ENCODE measurements at regions not wholly inside any gene's neighbourhood (a gene's known extent, or its start where the extent isn't known, plus 50 kb on each side); places are given as distances from the start of the nearest gene placed in this dataset.

DNA sequence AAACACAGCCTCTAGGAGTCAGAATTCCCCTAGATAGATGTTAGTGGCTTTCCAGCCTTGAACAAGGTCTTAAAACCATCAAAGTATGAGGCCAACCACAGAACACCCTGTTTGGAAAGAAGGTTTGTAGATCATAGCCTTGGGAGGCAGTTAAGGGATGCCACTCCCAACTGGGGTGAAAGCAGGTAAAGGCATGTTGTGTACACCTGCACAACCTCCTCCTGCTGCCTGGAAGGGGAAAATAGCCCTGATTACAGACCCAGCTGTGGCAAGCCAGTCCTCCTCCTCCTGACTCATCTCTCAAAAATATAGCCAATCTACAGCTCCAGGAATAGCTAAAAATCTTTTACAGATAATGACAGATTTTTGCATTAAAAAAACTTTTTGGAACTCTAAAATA is 108.1 kb downstream of the RBM43 start:
- no peak for DNase-seq

DNA sequence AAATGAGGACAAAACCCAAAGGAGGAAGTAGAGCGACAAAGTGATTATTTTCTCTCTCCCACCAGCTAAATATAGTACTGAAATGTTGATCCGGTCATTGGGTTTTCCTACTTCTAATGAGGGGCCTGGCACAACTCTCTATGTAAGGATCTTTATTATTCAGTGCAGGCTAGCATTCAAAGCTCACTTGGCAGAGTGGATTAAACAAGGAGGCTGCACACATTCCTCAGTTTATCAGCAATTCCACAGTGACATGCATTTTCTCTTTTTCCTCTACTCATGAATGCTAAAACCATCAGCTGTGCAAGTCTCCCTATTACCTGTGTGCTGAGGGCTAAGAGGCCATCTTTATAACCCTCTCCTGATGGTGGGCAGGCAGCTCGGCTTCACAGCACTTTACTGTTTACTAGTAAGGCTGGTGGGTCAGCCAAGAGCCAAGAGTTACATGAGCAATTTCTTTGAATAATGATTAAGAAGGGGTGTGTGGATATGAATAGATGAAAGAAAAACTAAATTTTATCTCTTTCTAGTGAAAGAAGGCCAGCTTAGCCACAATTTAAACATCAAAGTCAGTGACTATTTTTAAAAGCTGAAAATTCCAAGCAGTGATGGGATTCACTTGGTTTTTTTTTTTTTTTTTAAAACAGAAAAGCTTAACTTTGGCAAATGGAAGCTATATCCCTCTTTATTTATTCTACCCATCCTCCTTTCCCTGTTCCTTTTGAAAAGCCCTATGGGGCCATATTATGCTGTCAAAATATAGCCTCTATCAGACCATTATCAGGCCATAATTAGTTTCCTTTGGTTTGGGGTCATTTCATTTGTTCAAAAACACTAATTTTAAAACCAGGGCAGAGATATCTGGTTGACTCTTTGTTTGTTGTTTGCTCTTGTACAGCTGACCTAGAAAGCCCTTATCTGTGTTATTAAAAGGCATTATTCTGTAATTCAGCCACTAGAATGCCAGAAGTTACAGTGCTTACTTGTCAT is 111.0 kb downstream of the RBM43 start:
- no peak for DNase-seq

DNA sequence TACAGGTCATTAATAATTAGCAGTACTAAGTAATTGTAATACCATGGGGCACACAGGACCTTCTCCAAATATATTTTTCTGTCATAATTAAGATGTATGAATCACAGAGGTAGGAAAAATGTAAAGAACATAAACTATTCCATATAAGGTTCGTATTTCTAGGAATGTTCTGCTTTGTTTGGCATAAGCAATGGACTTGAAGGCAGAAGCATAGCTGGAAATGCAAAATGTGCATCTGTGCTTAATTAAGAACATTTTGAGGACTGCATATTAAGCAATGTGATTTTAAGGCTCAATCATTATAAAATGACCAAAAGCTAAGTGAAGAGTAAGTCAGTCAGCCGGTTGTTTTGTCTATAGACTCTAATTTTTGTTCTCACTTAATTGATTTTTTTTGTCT is 123.2 kb downstream of the RBM43 start:
- no peak for DNase-seq

DNA sequence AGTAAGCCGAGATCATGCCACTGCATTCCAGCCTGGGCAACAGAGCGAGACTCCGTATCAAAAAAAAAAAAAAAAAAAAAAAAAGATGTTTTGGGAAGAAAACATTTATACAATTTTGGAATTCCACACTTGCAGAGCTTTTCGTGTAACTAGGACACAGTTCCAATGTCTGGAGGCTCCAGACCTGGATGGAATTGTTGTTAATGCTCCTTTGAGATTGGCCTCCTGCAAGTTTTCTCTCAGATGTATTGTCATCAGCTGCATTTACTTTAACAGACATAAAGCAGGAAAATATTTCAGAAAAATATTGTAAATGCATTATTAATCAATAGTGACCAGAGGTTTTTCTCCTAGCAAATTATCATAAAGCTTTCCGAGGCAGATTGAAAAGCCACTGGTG is 124.1 kb downstream of the RBM43 start:
- no peak for DNase-seq

DNA sequence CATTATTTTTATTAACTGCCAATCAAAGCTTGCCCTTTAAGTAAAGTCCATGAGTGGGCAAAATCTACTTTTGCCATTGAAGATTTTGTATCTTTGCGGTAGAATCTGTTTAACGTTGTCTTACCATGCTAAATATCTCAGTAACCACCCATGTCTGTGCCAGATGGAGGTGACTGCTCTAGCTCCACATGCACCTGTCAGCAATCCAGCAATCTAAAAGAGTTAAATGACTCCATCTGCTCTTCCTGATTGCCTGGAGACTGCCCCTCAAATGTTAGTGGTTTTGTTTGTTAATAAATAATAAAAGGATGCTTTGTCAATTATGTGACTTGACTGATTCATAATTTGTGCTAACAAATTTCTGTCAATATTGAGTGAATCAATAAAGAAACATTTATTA is 141.7 kb downstream of the RBM43 start:
- DNase-seq, result peak; percentile 78

DNA sequence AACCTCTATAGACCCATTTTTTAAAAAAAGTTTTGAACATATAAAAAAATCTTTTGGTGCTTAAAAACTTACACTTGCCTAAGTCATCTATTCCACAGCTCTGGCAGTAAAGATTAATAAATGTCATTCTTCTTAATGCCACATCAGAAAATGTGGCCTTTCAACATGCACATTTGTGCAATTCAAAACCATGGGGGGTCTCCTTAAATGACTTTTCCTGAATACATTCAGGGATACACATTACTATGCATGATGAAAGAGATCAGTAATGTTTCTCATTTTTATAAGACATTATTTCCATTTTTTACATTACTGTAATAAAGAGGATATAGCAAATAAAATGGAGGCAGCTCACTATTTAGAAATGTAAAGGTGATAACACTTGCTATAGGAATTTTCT is 142.3 kb downstream of the RBM43 start:
- DNase-seq, result no peak

DNA sequence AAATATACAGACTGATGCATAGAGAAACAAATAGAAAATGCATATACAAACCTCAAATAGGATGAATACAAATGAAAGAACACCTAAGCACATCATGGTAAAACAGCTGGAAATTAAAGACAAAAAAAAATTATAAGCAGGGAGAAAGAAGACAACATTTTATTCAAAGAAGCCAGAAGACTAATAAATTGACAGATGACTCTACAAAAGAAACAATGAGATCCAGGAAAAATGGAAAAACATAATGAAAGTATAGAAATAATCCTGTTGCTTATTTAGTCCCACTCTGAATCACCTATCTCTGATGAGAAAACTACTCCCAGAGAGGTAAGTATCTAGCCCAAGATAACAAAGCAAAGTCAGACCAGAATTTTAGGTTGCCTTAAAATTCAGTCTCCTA is 143.4 kb downstream of the RBM43 start:
- DNase-seq, result no peak

DNA sequence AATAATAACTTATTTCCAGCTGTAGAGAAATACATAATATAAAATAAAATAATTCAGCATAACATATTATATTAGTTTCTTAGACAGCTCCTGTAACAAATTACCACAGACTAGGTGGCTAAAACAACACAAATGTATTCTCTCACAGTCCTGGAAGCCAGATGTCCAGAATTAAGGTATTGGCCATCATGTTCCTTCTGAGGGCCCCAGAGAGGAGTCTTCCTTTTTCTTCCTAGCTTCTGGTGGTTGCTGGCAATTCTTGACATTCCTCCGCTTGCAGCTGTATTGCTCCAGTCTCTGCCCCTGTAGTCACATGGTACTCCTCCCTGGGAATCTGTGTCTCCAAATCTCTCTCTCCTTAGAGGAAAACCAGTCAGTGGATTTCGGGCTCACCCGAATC is 146.8 kb downstream of the RBM43 start:
- DNase-seq, result no peak

DNA sequence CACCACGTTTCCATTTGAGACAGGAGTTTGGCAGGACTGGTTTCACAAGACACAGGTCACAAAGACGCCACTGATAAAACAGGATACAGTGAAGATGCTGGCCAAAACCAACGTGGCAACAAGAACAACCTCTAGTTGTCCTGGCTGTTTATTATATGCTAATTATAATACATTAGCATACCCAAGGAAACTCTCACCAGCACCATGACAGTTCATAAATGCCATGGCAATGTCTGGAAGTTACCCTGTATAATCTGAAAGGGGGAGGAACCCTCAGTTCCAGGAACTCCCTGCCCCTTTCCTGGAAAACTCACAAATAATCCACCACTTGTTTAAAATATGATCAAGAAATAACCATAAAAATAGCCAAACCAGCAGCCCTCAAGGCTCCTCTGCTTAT is 148.3 kb downstream of the RBM43 start:
- no peak for DNase-seq

DNA sequence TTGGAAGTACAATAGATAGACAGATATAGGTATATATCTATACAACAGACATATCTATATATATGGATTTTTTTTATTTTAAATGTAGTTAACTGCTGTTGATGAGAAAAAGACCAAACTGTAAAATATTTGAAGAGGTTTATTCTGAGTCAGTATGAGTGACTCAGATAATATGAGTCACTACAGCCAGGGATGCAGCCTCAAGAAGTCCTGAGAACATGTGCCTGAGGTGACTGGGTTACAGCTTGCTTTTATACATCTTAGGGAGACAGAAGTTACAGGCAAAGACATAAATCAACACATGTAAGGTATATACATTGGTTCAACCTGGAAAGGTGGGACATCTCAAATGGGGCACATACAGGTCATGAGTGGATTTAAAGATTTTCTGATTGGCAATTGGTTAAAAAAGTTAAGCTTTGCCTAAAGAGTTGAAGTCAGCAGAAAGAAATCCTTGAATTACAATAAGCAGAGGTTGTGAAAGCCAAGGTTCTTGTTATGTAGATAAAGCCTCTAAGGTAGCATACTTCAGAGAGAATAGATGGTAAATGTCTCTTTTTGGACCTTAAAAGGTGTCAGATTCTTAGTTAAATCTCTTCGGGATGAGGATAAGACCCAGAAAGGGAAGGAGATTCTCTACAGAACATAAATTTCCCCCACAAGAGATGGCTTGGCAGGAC is 149.9 kb downstream of the RBM43 start:
- DNase-seq, result no peak

DNA sequence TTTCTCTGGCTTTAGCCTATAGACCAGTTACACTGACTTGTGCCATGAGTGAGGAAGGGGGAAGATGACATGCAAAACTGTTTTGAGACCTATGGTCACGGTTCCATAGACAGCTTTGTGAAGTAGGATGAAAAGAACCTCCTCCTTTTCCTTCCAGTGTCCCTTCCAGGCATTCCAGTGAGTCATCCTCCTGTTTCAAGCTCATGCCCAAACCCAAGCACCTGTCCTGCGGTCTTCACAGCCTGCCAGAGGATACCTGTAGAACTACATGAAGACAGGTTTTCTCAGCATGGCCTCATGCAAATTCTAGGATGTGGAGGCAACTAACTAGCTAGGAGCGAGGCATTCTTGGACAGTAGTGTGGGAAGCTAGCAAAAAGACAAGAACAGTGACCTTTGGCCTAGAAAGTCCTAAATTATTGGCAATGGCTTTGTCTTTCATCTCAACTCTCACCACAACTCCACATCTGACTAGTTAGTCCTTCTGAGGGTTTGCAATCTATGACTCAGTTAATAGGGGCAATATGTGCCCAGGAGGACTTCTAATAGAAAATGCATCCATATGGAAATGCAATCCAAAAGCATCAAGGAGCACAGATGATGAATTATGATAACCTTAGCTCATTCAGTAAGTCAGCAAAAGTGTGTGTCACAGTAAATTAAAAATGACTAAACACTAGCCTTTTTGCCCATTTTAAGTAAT is 154.7 kb downstream of the RBM43 start:
- no peak for DNase-seq

DNA sequence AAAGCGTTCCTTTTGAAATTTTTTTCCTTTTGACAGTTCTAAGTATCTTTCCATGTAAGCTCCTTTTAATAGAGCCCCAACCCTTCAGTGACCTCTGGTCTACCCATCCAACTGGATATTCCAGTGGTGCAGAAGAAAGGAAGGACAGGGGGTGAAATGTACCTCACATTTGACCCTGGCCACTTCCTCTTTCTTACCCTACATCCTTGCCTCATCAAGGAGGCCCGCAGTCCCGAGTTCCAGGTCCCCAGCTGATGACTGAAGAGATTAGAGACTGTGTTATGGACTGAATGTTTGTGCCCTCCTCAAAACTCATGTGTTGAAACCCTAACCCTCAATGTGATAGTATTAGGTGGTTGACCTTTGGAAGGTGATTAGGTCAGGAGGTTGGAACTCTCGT is 158.1 kb downstream of the RBM43 start:
- no peak for DNase-seq

DNA sequence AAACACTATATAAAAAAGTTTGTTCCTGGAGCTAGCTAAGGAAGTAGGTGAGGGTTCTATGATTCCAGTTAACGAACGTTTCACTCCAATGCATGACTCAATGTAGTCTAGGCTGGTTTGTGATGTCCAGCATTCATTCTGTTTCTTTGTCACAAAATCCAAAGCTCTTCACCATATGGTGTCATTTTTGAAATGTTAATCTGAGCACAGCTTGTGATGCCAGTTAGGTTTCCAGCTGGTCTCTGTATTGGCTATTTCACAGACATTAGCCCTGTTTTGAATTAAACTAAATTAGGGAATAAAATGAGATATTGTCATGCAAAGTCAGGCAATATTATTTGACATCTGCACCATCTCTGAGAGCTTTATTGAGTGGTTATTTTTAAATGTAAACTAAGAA is 159.4 kb downstream of the RBM43 start:
- DNase-seq, result peak; percentile 31

DNA sequence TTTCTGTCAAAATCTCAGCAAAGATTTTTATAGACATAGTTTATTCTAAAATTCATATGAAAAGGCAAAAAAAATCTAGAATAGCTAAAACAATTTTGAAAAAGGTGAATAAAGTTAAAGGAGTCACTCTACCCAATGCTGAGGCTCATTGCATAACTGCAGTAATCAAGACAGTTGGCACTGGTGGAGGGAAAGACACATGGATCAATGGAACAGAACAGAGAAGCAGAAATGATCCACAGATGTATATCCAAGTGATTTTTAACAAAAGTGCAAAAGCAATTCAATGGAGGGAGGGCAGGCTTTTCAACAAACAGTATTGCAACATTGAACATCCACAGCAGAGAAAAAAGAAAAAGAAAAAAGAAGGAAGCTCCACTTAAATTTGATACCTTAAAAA is 162.8 kb downstream of the RBM43 start:
- no peak for DNase-seq

DNA sequence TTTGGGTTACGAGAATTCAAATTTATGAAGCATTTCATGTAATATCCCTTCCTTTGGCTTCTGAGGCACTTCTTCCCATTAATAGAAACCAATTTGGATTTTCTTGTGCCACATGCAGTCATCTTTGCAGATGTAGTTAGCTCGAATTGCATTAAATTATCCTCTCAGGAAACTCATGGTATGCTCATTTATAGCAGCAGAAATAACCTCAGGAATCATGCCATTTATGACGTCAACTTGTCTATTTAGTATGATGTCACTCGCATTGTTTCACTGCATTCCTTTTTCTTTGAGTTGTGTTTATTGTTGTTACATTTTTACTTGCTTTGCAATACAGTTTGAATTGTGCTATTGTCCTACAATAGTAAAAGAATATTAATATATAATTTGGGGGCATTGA is 163.8 kb downstream of the RBM43 start:
- DNase-seq, result no peak

DNA sequence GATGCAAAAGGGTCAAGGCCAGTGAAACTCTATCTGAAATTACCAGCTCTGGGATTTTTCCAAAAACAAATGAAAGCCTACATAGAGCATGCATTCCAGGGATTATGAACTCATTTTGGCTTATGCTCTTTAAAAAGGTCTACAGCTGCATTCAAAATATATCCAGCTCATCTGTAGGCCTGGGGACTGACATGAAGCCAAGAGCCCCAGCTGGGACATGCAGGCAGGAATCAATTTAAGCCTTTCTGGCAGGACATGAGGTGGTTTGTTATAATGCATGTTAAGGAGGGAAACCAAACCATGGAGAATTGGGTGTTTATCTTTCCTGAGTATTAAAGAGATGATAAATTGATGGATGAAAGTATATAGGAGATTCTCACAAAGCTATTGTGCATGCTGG is 164.5 kb downstream of the RBM43 start:
- DNase-seq, result peak; percentile 73

DNA sequence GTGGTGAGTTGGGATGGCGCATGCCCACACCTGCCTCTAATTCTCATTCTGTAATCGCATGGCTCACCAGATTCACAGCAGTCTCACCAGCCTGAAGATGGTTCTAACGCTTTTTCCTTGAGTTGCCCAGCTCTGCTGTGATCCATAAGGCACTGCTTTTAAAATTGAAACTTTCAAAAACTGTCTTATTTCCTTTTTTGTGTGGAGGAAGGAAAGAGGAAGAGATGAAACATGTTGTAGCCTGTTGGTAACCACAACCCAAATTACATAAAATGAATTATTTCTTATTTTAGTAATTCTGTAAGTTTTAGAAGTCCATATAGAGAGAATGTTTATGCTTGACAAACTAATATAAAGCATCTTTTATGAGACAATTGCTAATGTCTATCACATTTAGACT is 165.4 kb downstream of the RBM43 start:
- DNase-seq, result no peak

DNA sequence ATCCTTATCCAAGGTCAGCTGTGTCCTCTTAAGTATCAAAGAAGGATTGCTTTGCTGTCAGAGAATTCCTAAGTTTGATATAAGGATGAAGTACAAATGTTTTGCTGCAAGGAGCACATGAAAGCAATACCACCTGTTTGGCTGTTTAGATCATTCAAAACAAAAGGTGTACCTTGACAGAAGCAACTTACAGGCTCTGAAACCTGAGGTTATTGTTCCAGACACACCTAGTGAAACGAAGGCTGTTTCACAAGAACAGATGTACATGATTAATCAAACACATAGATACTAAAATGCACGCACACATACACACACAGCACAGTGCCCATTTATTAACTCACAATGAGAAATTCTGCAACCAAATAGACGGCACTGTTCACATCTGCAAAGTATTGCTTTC is 166.2 kb downstream of the RBM43 start:
- DNase-seq, result no peak

DNA sequence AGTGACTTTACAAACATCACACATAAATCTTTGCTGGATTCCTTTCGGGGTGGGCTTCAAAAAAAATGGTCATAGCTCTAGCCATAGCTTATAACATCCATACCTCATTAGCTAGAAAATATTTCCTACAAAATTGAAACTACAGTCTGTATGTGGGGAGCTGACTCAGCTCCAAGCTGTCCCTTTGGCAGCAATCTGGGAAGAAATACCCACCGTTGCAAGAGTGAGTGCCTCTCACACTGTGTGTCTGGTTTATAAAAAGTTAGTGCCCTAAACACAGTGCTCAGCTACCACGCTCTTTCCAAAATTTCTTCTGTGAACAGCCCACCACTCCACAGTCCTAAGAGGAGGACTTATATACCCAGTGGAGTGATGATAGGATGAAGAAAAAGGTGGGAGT is 170.1 kb downstream of the RBM43 start:
- DNase-seq, result no peak

DNA sequence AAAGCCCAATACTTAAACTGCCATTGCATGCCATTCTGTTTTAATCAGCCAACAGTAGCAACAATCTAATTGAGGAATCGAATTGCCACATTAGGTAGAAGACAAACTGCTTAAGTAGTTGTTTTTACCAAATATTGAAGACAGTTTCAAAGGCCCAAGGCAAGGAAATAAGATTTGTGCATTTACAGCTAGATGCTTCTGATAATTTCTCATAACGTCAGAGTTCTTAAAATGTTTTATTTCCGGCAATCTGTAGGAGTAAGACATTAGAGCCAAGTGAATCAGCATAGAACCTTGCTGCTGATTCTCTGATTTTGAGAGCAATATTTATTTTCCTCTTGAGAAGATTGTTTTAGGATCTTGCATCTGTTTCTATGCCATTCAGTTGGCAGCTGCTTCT is 174.3 kb downstream of the RBM43 start:
- DNase-seq, result no peak

DNA sequence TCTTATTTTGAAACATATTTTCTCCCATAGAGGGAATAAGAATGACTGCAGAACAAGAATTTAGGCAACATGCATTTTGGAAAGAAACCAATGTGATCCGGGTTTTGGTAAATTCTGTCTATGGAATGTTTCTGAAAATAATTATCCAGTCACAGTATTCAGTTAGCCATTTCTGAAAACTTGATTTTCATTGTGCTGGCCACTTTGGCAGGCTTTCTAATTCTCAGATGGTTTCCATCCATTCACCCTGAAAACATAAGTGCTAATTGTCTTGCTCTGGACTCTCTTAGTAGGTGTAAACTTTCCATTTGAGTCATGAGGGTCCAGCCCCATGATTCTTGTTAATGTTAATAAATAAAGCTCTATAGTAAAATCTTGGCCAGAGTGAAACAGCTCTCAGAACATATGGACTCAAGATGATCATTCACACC is 176.5 kb downstream of the RBM43 start:
- no peak for DNase-seq

DNA sequence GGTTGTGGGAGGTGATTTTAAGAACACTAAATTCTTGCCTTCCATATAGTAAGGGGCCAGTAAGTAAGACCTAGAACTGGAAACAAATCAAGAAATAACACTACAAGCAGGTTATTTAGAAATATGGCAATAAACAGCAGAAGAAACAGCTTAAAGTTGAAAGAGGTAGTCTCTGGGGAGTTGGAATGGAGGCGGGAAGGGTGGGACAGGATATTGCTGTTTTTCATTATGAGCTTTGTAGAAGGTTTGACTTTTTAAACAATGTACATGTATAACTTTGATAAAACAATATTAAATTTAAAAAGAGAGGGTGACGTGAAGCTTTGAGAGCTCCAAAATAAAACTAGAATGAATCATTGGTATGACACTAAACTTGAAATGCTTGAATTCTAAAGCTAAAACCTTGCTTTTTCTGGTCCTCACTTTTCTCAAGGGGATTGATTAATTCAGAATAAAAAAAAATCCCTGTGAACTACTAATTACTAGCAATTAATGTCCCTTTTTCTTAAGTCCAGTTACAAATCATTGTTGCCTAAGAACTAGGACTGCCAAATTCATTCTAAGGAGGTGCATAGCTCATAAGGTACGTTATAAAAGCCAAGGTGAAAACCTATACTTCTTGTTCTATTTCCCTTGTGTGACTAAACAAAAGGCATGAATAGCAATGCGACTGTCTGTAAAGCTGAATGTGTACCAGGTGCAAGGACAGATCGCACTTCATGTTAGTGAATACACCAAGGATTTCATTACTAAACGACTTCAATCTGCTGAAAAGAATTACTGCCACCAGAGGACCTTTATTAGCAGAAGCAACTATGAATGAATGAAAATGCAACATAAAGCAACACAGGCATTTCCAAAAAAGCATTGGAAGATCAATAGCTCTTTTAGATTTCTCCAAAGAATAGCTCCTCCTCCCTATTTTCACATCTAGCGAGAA is 177.5 kb downstream of the RBM43 start:
- DNase-seq, result no peak

DNA sequence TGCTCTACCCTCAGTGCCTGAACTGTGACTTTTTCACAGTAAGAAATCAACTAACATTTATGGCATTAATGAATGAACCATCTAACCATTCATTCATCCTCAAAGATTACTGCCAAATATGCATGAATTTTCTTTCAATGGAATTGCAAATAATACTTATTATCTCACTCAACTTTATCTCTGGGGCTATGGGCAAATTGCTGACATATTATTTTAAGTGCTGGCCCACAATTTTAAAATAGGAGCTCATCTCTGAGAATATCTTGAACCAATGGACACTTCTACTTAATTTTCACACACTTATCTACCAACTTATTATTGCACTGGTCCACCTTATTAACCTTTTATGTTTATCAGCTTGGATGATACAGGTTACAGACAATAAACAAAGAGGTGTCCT is 182.8 kb downstream of the RBM43 start:
- DNase-seq, result no peak
